NCI-H2171 treated with DMSO at 0.1 percent for 48 hours (cell line): ENCODE measurements at regions not wholly inside any gene's neighbourhood (a gene's known extent, or its start where the extent isn't known, plus 50 kb on each side); places are given as distances from the start of the nearest gene placed in this dataset.

Source experiments
- DNase-seq: peaks from one replicate; lab custom pipeline; 2025; lab: John Stamatoyannopoulos, UW

DNA sequence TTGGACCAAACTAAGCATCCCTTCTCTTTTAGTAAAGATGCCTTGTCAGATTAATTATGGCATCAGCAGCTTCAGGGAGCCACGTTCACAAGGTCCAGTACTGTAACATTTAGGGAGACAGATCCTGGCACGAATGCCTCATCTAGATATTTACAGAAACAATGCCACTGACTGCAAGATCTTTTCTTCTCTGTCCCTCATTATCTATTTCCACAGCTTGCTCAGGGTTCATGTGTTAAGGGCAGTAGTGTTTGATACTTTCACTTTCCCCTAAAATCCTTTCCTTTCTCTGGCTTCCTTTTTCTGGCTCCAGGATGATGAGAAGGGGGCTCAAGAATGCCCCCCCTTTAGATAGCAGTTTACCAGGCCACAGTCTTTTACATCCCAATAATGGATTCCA lies 393.9 kb downstream of the BCL11A start:
- DNase-seq = no peak

DNA sequence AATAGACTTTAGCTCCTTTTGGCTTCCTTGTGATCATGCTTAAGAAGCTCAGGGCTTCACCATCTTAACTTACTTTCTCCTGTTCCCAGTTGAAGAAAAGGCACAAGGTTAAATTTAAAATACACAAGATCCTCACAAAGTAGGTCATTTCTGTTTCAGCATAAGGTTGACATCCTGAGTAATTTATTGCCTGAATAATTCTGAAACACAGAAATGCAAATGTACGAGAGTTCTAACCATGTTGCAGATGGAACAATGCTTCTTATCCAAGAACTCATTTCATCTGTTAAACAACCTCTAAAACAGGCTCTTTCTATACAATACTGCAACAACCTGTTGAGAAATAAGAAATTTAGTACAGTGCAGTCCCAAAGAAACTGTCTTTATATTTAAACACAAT lies 395.2 kb downstream of the BCL11A start:
- DNase-seq = no peak

DNA sequence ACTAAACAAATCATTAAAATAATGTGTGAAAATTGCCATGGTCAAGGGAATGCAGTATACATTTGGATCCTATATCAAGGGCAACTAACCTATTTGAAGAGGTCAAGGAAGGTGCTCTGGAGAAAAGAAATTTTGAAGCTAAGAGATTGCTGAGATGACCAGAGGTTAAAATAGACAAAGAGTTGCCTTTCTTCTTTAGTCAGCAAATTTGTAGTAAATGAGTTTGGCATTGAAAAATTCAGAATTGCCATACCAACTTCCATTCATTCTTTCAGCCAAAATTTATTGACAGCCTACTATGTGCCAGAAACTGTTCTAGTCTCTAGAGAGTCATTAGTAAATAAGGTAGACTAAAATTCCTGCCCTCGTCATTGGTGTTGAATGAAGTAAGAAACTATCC lies 396.2 kb downstream of the BCL11A start:
- DNase-seq = no peak

DNA sequence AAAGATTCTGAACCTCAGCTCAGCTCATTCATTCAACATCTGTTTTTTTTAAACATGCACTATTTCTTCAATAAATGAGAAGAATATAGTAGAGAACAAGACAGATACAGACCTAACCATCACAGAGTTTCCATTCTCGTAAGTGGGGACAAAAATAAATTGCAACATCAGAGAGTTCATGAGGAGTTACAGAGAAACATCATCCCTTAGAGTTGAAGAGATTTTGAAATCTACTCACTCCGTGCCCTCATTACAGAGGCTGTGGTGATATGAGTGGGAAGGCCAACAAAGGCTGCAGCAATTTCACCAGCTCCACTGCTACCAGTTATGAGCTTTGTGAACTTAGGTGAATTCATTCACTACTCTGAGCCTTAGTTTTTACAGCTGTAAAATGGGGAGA lies 399.3 kb downstream of the BCL11A start:
- DNase-seq = no peak

DNA sequence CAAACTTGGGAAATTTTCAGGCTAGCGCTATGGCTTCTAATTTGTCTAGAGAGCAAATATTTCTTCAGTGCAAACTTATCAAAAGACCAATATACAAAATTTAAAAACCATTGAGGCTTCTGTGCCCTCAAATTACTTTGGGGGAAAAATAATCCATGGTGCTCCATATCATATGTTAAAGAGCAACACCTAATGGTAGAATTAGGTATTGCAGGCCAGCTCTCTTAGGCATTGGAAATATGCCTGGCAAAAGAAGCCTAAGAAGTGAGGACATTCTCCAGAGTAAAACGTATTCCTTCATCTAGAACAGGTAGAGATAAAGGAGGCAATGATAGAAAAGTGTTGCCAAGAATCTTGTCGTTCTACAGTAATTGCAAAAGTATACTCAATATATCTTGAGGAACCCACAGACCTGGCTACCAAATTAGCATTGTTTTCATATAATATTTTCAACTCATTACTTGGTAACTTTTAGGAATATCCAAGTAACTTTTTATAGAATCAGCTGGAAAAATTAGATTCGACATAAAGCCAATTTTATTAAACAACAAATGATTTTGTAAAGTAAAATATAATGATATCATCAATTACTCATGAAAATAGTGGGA lies 401.1 kb downstream of the BCL11A start:
- no peak for DNase-seq

DNA sequence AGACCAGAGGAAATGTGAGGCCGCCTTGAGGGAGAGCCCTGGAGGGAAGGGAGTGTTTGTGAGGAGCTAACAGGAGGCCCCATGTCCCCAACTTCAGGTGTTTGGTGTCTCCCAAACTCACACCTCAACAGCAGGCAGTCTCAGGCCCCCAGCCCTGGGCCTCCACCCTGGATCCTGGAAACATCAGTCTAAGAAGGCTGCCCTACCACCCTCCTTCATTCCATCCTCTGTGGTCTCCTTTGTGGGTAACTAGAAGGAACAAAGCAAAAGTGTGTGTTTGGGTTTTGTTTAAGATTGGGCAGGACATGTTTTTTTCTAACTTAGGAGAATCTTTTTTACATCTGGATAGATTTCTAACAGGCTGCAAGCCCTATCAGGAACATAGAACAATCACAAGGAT lies 404.3 kb downstream of the BCL11A start:
- DNase-seq = no peak

DNA sequence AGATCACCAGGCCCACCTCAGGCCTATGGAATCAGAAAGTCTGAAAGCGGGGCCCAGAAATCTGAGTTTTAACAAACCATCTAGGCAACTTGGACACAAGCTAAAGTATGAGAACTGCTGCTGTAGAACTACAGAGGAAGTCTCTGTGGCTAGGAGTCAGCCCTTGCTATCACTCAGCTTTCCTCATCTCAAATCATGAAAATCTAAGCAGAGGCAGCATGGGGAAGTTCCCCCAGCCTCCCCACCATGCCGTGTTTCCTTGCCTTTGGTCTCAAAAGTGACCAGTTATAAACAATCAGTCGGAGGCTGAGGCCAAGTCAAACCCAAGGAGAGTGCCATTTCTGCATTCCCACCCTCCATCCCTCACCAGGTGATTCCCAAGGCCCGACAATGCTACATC lies 404.7 kb downstream of the BCL11A start:
- DNase-seq = no peak

DNA sequence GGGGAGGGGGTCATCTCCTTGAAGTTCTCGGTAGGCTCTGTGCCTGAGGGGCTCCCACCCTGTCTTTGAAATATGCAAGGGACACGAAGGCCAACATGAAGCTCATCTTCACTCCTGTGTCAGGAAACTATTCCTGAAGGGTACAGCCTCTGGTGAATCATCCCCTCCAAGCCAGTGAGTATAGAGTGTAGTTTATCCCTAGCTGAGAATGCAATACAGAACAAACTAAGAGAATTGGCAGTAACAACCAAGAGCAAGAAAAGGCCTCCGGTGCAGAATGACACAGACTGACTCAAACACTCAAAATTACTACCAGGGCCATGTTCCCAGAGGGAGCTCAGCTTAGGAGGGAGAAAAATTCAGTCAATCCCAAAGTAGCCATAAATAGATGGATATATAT lies 413.3 kb downstream of the BCL11A start:
- DNase-seq = no peak

DNA sequence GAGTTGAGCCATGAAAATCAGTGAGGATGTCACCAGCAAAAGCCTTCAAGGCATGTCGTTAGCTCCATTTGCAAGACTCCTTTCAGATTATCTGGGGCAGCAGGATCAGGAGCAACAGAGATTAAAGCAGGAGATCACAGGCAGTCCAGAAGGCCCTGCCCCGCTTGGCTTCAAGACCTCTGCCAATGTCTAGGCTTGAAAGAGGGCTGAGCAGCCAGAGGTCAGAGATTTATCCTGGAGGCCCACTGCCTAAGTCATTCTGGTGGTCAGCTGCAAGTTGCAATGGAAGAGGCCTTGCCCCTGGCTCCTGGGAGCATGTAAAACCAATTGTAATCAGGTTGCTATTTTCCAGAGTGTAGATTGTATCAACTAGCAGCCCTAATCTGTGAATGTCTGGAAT lies 416.5 kb downstream of the BCL11A start:
- DNase-seq = no peak

DNA sequence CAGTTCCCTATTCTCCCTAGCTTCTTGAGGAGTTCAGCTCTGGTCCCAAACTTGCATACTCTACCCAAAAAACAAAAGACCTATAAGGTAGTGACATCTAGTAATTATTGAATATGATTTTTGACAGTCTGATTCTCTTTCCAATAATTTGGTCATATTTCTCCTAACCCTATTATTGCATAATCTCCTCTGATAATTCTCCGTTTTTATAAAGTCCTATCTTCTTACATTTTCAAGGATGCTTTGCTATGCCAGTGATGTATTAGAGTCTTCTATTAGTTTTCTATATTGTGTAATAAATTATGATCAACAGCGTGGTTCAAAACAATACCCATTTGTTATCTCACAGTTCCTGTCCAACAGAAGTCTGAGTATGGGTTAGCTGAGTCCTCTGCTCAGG lies 426.3 kb downstream of the BCL11A start:
- no peak for DNase-seq

DNA sequence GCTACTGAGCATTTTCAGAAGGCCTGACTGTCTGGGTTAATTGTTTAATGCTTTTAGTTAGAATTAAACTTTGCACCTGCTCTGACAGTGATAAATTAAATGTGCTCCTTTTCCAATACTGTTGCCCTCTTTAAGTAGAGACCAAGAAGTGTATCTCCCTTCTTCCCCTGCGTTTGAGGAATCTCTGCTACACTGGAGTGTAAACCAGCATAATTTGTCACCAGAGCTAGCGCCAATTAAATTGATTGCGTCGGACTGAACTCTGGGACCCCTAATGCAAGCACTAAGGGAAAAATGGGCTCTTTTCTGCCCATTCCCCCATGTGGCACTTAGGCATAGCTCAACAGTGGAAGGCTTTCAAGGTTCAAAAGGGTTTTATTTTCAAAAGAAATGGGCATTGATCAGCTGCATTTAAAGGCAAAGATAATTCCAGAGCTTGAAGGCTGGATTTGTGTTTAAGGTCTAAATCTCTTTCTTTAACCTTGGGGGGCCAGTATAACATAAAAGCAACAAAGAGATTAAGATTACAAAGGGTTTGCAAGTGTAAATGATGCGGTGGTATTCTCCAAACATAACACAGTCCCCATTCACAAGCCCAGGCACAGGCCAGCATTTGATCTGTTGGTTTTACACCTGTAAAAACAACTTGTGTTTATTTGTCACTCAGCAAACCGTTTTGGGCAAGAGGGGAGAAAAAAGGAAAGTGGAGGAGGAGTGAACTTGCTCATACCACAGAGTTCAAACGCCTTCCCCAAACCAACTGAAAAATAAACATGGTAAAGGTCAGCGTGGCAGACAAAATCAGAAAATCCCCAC lies 427.6 kb downstream of the BCL11A start:
- no peak for DNase-seq

DNA sequence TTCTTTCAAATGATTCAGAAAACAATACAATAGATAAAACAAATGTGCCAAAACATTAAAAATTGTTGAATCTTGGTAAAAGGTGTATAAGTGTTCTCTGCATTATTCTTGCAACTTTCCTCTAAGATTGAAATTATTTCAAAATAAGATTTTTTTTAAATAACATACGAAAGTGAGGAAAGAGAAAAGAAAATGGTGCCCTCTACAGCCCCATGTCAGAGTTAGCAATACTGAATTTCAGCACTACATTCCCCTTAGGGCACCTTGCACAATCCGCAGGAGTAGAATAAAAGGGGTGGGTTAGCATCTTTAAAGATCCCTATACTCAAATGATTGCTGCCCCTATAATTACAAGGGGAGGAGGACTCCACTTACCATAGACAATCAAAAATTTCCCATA lies 433.7 kb downstream of the BCL11A start:
- DNase-seq = no peak

DNA sequence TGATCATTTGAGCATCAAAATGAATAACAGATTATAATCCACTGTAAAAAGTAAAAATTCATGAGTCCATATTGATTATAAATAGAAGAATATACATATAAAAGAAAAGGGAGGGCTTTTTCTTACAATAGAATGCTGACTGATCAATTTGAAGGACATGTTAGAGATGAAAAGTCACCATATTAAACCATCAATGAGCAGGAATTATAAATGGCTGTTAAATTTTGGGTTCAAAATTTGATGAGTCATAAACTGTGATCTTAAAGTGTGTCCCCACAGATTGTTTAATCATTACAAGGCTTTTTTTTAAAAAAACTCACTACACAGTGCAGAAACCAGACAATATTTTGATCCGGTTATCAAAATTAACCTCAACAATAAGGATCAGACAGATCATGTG lies 434.5 kb downstream of the BCL11A start:
- no peak for DNase-seq

DNA sequence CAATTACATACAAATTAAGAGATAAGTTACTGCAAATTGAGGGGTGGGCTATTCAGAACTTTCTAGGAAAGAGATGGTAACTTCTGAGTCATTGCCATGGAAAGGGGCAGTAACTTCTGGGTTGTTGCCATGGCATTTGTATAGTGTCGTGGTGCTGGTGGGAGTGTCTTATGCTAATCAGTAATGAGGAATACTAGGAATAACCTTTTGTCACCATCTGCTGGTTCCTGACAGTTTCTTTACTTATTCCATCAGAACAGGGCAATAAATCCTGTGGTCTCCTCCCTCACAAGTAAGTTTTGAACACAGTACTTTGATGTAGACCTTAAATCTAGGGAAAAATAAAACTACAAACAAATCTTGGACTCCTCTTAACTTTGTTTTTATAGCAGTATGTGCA lies 435.4 kb downstream of the BCL11A start:
- DNase-seq = peak; percentile 27

DNA sequence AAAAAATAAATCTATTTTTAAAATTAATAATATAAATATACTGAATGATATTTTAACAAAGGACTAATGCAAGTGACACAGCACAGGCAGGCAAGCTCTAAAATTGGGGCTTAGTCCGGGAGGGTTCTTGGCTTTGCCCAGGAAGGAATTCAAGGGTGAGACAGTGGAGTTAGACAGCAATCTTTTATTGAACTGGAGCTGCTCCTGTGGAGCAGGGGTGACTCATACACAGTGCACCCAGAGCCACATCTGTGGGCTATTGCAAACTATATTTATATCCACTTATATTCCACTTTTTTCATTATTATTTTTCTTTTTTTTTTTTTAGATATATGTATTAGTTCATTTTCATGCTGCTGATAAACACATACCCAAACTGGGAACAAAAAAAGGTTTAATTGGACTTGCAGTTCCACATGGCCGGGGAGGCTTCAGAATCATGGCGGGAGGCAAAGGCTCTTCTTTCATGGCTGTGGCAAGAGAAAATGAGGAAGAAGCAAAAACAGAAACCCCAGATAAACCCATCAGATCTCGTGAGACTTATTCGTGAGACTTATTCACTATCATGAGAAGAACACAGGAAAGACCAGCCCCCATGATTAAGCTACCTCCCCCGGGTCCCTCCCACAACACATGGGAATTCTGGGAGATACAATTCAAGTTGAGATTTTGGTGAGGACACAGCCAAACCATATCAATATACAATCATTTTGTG lies 437.1 kb downstream of the BCL11A start:
- no peak for DNase-seq

DNA sequence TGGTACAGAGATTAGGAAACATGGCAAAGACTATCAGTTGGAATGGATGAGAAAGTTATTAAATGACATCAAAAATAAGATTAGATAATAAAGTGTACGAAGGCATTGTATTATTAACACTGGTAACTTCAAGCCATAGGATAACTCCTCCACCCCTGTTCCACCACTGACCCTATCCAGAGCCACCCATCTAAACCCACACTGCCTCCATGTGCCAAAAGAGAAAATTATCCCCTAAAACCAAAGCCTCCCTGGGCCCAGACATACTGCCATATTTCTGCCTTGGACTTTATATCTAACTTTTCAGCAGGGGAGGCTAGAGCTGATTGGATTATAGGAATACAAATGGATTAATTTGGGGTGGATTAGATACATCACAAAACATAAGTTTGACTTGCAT lies 443.7 kb downstream of the BCL11A start:
- DNase-seq = no peak

DNA sequence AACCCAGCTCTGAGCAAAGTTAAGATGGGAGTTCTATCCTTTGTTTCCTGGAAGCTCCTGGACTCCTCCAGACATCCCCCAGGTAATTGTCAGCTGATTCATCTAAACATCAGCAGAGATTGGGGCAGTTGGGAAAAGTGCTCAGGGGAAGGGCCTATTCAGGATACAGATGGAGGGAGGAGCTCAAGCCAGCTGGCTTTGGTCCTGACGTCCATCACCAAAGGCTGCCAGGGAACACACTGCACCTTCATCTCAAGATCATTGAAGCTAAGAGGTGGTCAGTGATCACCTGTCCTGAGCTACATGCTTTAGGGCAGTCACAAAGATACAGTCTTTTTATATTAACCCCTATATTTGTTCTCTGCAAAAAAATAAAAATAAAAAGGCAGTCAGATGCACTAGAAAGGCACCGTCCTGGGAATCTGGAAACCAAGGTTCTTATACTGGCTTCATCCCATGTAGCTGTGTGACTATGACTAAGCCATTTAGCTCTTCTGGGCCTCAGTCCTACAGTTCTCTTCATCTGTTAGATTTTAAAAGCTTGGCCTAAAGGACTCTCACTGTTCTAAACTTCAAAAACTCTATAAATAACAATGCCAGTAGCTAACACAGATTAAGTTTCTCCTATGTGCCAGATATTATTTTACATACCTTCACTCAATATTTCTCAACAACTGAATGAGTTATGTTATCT lies 446.5 kb downstream of the BCL11A start:
- DNase-seq = no peak

DNA sequence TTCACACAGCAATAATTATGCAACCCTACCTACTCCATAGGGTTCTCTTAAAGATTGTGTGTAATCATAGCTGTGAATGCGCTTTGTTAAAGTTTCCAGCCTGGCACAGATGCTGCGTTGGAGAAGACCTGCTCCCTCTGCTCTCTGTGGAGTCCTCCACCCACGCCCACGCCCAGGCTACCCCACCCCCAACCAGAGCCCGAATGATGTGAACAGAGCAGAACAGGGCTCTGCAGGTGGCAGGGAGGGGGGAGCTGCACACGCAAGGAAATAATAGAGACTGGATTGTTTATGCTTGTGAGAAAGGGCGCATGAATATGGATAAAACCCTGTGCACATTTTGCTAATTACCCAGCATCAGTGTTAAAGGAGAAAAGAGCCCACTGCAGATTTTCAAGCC lies 447.5 kb downstream of the BCL11A start:
- no peak for DNase-seq

DNA sequence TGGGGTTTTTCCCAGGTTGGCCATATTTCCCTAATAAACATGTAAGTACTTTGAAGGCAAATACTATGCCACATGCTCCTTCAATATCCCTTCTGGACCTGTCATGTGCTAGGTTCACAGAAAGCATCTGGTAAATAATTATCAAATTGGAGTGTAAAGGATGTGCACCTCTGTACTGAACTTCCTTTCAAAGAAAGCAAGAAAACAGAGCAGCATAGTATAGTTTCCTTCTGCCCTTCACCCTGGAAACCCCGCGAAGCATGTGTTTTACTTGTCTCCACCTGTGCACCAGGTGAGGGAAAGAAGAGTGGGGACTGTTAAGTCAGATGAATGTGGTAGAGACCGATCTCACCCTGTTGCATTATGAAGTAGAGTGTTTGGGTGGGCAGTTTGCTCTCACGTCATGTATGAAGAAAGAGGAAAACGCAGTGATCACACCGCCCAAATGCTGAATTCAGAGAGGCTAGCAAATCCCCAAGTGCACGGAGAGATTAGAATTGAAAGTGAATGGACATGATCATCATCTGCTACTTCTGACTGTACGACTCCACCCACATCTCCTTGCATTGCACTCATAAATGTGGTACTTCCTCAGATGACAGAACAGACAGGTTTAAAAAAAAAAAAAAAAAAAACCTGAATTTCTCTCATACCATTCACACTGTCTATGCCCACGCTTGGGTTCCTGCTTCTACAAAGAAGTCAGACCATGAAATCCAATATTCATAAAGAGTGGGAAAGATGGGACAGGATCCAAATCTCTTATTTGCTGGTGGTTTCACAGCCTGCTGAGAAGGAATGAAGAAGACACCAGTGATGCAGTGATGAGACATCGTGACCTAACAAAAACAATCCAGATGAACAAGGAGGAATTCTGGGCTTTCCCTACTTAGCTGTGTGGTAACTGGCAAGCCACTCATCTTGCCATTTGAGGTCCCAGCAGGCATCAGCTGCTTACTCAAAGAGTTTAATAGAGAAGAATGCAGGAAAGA lies 448.6 kb downstream of the BCL11A start:
- no peak for DNase-seq

DNA sequence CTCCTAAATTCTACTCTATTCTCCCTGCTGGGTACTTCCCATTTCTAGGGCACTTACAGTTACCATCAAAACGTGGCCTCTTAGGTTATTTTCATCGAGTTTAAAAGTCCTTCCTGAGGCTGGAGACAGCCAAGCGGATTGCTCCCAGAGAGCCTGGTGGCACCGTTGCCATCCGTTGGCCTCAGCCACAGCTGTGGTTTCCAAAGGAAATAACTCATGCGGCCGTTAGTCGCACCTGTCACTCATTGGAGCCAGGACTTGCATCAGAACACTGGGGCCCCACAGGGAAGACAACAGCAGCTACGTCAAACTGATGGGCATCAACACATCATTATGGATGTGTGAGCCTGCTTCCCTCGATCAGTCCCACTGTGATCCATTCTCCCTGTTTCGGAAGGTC lies 453.4 kb downstream of the BCL11A start:
- no peak for DNase-seq

DNA sequence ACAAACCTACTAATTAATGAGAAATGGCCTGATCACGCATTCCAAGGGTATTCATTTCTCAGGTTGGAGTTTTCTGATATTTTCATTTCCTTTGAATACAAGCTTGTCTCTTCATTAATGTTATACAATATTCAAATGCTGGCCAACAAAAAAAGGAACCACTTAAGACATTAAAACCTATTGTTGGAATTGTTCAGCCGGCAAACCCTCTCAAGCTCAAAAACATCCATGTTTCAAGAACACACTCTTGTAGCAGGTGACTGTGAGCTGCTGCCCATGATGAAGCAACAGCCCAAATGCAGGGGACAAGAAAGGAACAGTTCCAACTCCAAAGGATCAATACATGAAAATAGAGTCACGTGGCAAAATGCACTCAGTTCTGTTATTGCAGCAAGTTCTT lies 454.5 kb downstream of the BCL11A start:
- no peak for DNase-seq

DNA sequence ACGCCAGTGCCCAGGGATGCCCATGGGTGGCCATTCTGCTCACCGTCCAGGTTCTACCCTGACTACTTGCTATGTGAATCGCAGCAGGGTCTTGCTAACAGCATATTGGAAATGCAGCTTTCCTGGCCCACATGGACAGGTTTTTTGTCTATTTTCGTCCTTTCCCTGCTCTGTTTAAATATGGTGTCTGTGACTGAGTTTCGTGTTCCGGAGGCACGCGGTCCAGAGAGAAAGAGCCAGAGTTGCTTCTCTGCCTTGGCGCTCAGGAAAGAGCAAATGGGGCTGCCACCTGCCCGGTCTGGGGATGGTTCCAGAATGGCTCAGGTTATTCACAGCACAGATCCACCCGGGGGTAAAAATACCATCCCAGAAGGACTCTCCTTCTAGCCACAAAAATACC lies 456.2 kb downstream of the BCL11A start:
- no peak for DNase-seq
